ENCODE measurements at regions not wholly inside any gene's neighbourhood (a gene's known extent, or its start where the extent isn't known, plus 50 kb on each side); places are given as distances from the start of the nearest gene placed in this dataset.

- TF ChIP-seq CTCF (IDR thresholded peaks at IDR 0.05) (no peak), POLR2A (IDR thresholded peaks at IDR 0.05) (no peak)
Observed at GRCh38 chr16:35564148-35564547, 2104.7 kb downstream of the TP53TG3F start.

Data from adrenal gland (tissue), 5 donors.